Activated T-cell treated with anti-CD3 and anti-CD28 coated beads for 4 hours (primary cell): ENCODE measurements at regions not wholly inside any gene's neighbourhood (a gene's known extent, or its start where the extent isn't known, plus 50 kb on each side); places are given as distances from the start of the nearest gene placed in this dataset.

ENCODE experiments used
- DNase-seq: peaks from one replicate; pipeline ENCODE4 v3.0.0-alpha.2; 2020

- DNase-seq = no peak
Observed at GRCh38 chr1:56390232-56390867, 189.0 kb downstream of the PLPP3 start.

- DNase-seq = no peak
Observed at GRCh38 chr1:56389813-56390212, 189.6 kb downstream of the PLPP3 start.

GRCh38 chr1:56387071-56387740, 192.2 kb downstream of the PLPP3 start:
- DNase-seq = no peak

GRCh38 chr1:56385314-56385713, 194.0 kb downstream of the PLPP3 start:
- DNase-seq = no peak

GRCh38 chr1:56382929-56383328, 196.4 kb downstream of the PLPP3 start:
- DNase-seq = no peak

- no peak for DNase-seq
Observed at GRCh38 chr1:56380531-56380930, 198.8 kb downstream of the PLPP3 start.

GRCh38 chr1:56378341-56379070, 200.9 kb downstream of the PLPP3 start:
- no peak for DNase-seq

- DNase-seq = no peak
Observed at GRCh38 chr1:56377431-56377830, 201.9 kb downstream of the PLPP3 start.

- DNase-seq = no peak
Observed at GRCh38 chr1:56376188-56376984, 203.0 kb downstream of the PLPP3 start.

- no peak for DNase-seq
Observed at GRCh38 chr1:56375326-56375804, 204.0 kb downstream of the PLPP3 start.

GRCh38 chr1:56374026-56374974, 205.1 kb downstream of the PLPP3 start:
- DNase-seq = no peak

GRCh38 chr1:56370513-56370912, 208.8 kb downstream of the PLPP3 start:
- no peak for DNase-seq

GRCh38 chr1:56363007-56363770, 216.2 kb downstream of the PLPP3 start:
- no peak for DNase-seq

- no peak for DNase-seq
Observed at GRCh38 chr1:56360021-56360420, 219.3 kb downstream of the PLPP3 start.

GRCh38 chr1:56359056-56359455, 220.3 kb downstream of the PLPP3 start:
- no peak for DNase-seq

- no peak for DNase-seq
Observed at GRCh38 chr1:56357927-56358690, 221.3 kb downstream of the PLPP3 start.

- DNase-seq = no peak
Observed at GRCh38 chr1:56356376-56356990, 222.9 kb downstream of the PLPP3 start.

- DNase-seq = no peak
Observed at GRCh38 chr1:56355918-56356317, 223.4 kb downstream of the PLPP3 start.

GRCh38 chr1:56355422-56355821, 223.9 kb downstream of the PLPP3 start:
- no peak for DNase-seq

- no peak for DNase-seq
Observed at GRCh38 chr1:56345831-56346230, 233.5 kb downstream of the PLPP3 start.
